ENCODE measurements at regions not wholly inside any gene's neighbourhood (a gene's known extent, or its start where the extent isn't known, plus 50 kb on each side); places are given as distances from the start of the nearest gene placed in this dataset.

GRCh38 chr13:60347174-60347573 lies 49.8 kb upstream of the TDRD3 start:
- TF ChIP-seq POLR2A (IDR thresholded peaks at IDR 0.05; ENCODE audit: control extremely low read depth in 1 of 2, low read depth in 2 of 2, low read length in 2 of 2) (no peak), MAX (IDR thresholded peaks at IDR 0.05) (no peak), CTCF (IDR thresholded peaks at IDR 0.05; ENCODE audit: control extremely low read depth in 1 of 3, insufficient read depth in 1 of 3, low read depth in 1 of 3, low read length in 3 of 3) (no peak), SRF (IDR thresholded peaks at IDR 0.05; ENCODE audit: low read depth, low read length) (no peak), EZH2 (IDR thresholded peaks at IDR 0.05; ENCODE audit: low read depth, low read length, severe bottlenecking) (no peak)
